ENCODE measurements at regions not wholly inside any gene's neighbourhood (a gene's known extent, or its start where the extent isn't known, plus 50 kb on each side); places are given as distances from the start of the nearest gene placed in this dataset.

DNA sequence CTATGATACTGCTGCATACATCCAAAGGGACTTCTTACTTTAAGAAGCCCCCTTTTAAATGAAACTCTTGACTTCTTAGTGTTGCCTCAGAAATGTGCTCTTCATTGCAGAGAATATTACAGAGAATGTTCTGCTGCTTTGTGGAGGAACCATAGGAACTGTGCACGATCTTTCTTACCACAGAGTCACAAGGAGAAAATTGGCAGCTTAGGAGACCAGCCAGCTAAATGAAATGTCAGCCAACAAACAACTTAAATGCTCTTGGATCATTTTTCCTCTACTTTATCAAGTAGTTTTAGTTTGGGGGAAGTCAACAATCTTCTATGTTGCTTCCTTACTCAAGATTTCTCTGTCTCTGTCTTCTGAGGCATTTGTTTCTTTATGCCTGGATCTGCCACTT is 125.9 kb upstream of the MLIP start:
- no CpG with 5 or more reads among the region's 1 CpG for WGBS, 2 donors (ENCODE audit: extremely low coverage in 2 of 2, insufficient read length in 2 of 2, insufficient replicate concordance in 1 of 2)
- Histone ChIP-seq H3K14ac (ENCODE audit: low read length) (no peak overlapping the region), H3K9me3 (replicated peaks in 1 of 2; ENCODE audit: control insufficient read depth in 2 of 2, insufficient read depth in 1 of 2, low read depth in 1 of 2, low read length in 2 of 2) (no peaks in the 10 kb centered on the region), H3K18ac (ENCODE audit: low read length) (no peak overlapping the region), H4K8ac (ENCODE audit: low read depth, low read length) (no peak overlapping the region), H3K4ac (ENCODE audit: low read length) (no peak overlapping the region), H2BK5ac (ENCODE audit: low read length) (no peak overlapping the region), H2BK15ac (ENCODE audit: low read length) (no peak overlapping the region), H3K27me3 (ENCODE audit: control insufficient read depth in 3 of 3, insufficient read depth in 3 of 3, low read depth in 1 of 3, low read length in 3 of 3) (no peaks in the 10 kb centered on the region), H2AK5ac (ENCODE audit: low read depth, low read length) (no peak overlapping the region), H2AFZ (ENCODE audit: low read length) (no peak overlapping the region), H2BK120ac (ENCODE audit: low read depth, low read length) (no peak overlapping the region), H3K23ac (ENCODE audit: low read depth, low read length, poor library complexity) (no peak overlapping the region), H2BK12ac (ENCODE audit: low read length) (no peak overlapping the region), H3K27ac (replicated peaks; ENCODE audit: low read length) (no peak overlapping the region), H3K9ac (ENCODE audit: low read depth, low read length, poor library complexity) (no peak overlapping the region), H3K36me3 (replicated peaks in 1 of 2; ENCODE audit: control insufficient read depth in 2 of 2, insufficient read depth in 2 of 2, low read length in 2 of 2) (no peaks in the 10 kb centered on the region), H3K4me1 (ENCODE audit: control insufficient read depth in 2 of 2, insufficient read depth in 1 of 2, low read depth in 1 of 2, low read length in 2 of 2) (peaks cover 0 to 6% of the 10 kb centered on the region in 2 donors), H4K91ac (ENCODE audit: low read depth, low read length, poor library complexity) (no peak overlapping the region), H3K4me3 (ENCODE audit: low read length in 2 of 2) (no peak overlapping the region), H3K4me2 (ENCODE audit: insufficient read depth, low read length, poor library complexity, severe bottlenecking) (no peak overlapping the region), H3K79me1 (ENCODE audit: low read depth, low read length) (no peaks in the 10 kb centered on the region)
- no peak for DNase-seq (ENCODE audit: low spot score)

DNA sequence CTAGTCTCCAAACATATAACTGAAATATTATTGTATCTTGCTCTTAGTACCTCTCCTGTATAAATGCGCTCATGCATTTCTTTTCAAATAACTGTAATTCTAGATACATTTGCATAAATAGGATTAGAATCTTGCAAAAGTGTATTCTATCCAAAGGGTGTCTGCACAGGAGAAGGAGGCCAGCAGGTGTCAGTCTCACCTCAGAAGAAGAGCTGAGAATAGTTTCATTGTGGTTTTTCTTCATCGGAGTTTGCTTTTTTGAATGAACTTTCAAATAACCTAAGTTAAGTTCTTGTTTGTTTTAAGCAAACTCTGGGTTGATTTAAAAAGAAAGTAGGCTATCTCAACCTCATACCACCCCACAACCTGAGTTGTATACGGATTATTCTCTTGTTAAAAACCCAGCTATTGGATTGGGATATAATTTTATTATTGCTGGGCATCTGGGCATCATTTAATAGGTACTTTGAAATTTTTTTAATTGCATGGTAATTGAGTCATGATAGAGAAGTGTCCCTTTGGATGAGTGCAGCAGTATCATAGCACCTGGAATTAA is 125.0 kb upstream of the MLIP start:
- DNase-seq (ENCODE audit: low spot score), result peak; percentile 32
- H3K27ac ChIP-seq (replicated peaks; ENCODE audit: low read length), result no peak overlapping the region
- H3K14ac ChIP-seq (ENCODE audit: low read length), result no peak overlapping the region
- H3K4me3 ChIP-seq (ENCODE audit: low read length in 2 of 2), result no peak overlapping the region
- no CpG with 5 or more reads among the region's 3 CpGs for WGBS, 2 donors (ENCODE audit: extremely low coverage in 2 of 2, insufficient read length in 2 of 2, insufficient replicate concordance in 1 of 2)
- H2BK120ac ChIP-seq (ENCODE audit: low read depth, low read length), result no peak overlapping the region
- H2BK15ac ChIP-seq (ENCODE audit: low read length), result no peak overlapping the region
- no peak overlapping the region for H3K4me2 ChIP-seq (ENCODE audit: insufficient read depth, low read length, poor library complexity, severe bottlenecking)
- no peak overlapping the region for H3K4ac ChIP-seq (ENCODE audit: low read length)
- H3K36me3 ChIP-seq (replicated peaks in 1 of 2; ENCODE audit: control insufficient read depth in 2 of 2, insufficient read depth in 2 of 2, low read length in 2 of 2), result no peaks in the 10 kb centered on the region
- H3K18ac ChIP-seq (ENCODE audit: low read length), result no peak overlapping the region
- no peak overlapping the region for H3K23ac ChIP-seq (ENCODE audit: low read depth, low read length, poor library complexity)
- no peak overlapping the region for H4K8ac ChIP-seq (ENCODE audit: low read depth, low read length)
- H3K27me3 ChIP-seq (ENCODE audit: control insufficient read depth in 3 of 3, insufficient read depth in 3 of 3, low read depth in 1 of 3, low read length in 3 of 3), result no peaks in the 10 kb centered on the region
- no peak overlapping the region for H2BK12ac ChIP-seq (ENCODE audit: low read length)
- no peak overlapping the region for H2AK5ac ChIP-seq (ENCODE audit: low read depth, low read length)
- no peaks in the 10 kb centered on the region for H3K9me3 ChIP-seq (replicated peaks in 1 of 2; ENCODE audit: control insufficient read depth in 2 of 2, insufficient read depth in 1 of 2, low read depth in 1 of 2, low read length in 2 of 2)
- H3K4me1 ChIP-seq (ENCODE audit: control insufficient read depth in 2 of 2, insufficient read depth in 1 of 2, low read depth in 1 of 2, low read length in 2 of 2), result peaks cover 0 to 6% of the 10 kb centered on the region in 2 donors
- no peak overlapping the region for H4K91ac ChIP-seq (ENCODE audit: low read depth, low read length, poor library complexity)
- no peak overlapping the region for H2BK5ac ChIP-seq (ENCODE audit: low read length)
- H2AFZ ChIP-seq (ENCODE audit: low read length), result peak overlapping the region; percentile 73
- no peak overlapping the region for H3K9ac ChIP-seq (ENCODE audit: low read depth, low read length, poor library complexity)
- H3K79me1 ChIP-seq (ENCODE audit: low read depth, low read length), result no peaks in the 10 kb centered on the region

DNA sequence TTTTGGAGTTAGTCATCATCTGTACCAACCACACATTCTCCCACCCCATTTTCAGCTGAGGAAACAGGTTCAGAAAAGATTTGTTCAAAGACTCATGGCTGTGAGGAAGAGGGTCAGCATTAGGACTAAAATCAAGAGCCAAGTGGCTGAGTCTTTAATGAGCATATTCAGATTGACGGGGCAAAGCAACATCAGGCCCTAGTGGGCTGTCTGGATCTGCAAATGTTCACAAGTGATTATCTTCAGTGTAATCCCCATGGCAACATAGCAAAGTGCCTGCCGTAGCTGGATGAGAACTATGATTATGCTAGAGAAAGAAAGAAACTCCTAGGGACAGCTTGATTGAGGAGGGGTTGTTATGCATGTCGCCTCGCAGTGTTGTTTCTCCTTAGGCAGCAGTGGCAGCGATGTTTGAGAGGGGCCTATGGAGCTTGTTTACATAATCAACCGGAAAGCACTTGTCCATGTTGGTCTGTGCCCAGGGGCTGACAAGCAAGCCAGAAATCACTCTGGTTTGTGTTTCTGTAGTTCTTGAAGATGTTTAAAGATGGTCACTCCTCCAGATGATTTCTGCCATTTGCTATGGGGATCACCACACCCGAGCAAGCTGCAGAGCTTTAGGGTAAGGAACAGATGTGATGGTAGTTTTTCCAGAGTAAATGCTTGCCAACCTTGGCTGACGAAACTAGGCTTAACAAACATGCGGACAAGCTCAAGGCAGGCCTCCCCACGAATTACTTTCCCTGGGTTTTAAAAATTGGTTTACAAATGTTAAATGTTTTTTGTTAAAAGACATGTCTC is 124.3 kb upstream of the MLIP start:
- H2BK12ac ChIP-seq (ENCODE audit: low read length), result no peak overlapping the region
- H3K27me3 ChIP-seq (ENCODE audit: control insufficient read depth in 3 of 3, insufficient read depth in 3 of 3, low read depth in 1 of 3, low read length in 3 of 3), result no peaks in the 10 kb centered on the region
- no peak overlapping the region for H3K18ac ChIP-seq (ENCODE audit: low read length)
- H2AK5ac ChIP-seq (ENCODE audit: low read depth, low read length), result no peak overlapping the region
- no peak overlapping the region for H2BK15ac ChIP-seq (ENCODE audit: low read length)
- H4K8ac ChIP-seq (ENCODE audit: low read depth, low read length), result no peak overlapping the region
- no peak overlapping the region for H3K23ac ChIP-seq (ENCODE audit: low read depth, low read length, poor library complexity)
- WGBS, 2 donors (ENCODE audit: extremely low coverage in 2 of 2, insufficient read length in 2 of 2, insufficient replicate concordance in 1 of 2), result no CpG with 5 or more reads among the region's 10 CpGs
- H2AFZ ChIP-seq (ENCODE audit: low read length), result peak overlapping the region; percentile 73
- DNase-seq (ENCODE audit: low spot score), result no peak
- H3K36me3 ChIP-seq (replicated peaks in 1 of 2; ENCODE audit: control insufficient read depth in 2 of 2, insufficient read depth in 2 of 2, low read length in 2 of 2), result no peaks in the 10 kb centered on the region
- no peaks in the 10 kb centered on the region for H3K79me1 ChIP-seq (ENCODE audit: low read depth, low read length)
- H2BK120ac ChIP-seq (ENCODE audit: low read depth, low read length), result no peak overlapping the region
- H2BK5ac ChIP-seq (ENCODE audit: low read length), result no peak overlapping the region
- no peak overlapping the region for H3K4ac ChIP-seq (ENCODE audit: low read length)
- no peak overlapping the region for H3K4me2 ChIP-seq (ENCODE audit: insufficient read depth, low read length, poor library complexity, severe bottlenecking)
- H3K4me3 ChIP-seq (ENCODE audit: low read length in 2 of 2), result peak overlapping the region in 1 of 2 donors; percentile 12
- no peak overlapping the region for H4K91ac ChIP-seq (ENCODE audit: low read depth, low read length, poor library complexity)
- peaks cover 0 to 6% of the 10 kb centered on the region in 2 donors for H3K4me1 ChIP-seq (ENCODE audit: control insufficient read depth in 2 of 2, insufficient read depth in 1 of 2, low read depth in 1 of 2, low read length in 2 of 2)
- no peak overlapping the region for H3K9ac ChIP-seq (ENCODE audit: low read depth, low read length, poor library complexity)
- no peaks in the 10 kb centered on the region for H3K9me3 ChIP-seq (replicated peaks in 1 of 2; ENCODE audit: control insufficient read depth in 2 of 2, insufficient read depth in 1 of 2, low read depth in 1 of 2, low read length in 2 of 2)
- no peak overlapping the region for H3K14ac ChIP-seq (ENCODE audit: low read length)
- H3K27ac ChIP-seq (replicated peaks; ENCODE audit: low read length), result no peak overlapping the region

DNA sequence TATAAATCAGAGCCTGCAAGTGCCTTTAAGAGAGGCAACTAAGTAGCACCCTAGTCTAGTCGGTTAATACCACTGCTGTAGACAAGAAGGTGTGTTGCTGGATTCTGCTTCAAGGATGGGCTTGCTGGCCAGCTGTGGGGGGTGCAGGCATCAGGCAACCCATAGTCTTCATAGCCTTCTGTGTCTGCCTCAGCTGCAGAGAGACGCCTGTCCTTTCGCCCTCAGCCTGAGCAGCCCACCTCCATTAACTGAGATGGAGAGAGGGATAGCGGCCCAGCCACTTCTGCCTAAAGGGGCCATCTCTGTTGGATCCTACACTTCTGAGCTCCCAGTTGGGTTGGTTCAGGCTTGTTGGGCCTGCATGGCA is 123.7 kb upstream of the MLIP start:
- H2BK120ac ChIP-seq (ENCODE audit: low read depth, low read length), result no peak overlapping the region
- no CpG with 5 or more reads among the region's 4 CpGs for WGBS, 2 donors (ENCODE audit: extremely low coverage in 2 of 2, insufficient read length in 2 of 2, insufficient replicate concordance in 1 of 2)

More for the DNA sequence above, 123.7 kb upstream of the MLIP start:
- DNase-seq (ENCODE audit: low spot score), result no peak
- Histone ChIP-seq H3K4me2 (ENCODE audit: insufficient read depth, low read length, poor library complexity, severe bottlenecking) (no peak overlapping the region), H3K23ac (ENCODE audit: low read depth, low read length, poor library complexity) (no peak overlapping the region), H3K36me3 (replicated peaks in 1 of 2; ENCODE audit: control insufficient read depth in 2 of 2, insufficient read depth in 2 of 2, low read length in 2 of 2) (no peaks in the 10 kb centered on the region), H3K4me1 (ENCODE audit: control insufficient read depth in 2 of 2, insufficient read depth in 1 of 2, low read depth in 1 of 2, low read length in 2 of 2) (peaks cover 0 to 6% of the 10 kb centered on the region in 2 donors), H3K4me3 (ENCODE audit: low read length in 2 of 2) (no peak overlapping the region), H3K79me1 (ENCODE audit: low read depth, low read length) (no peaks in the 10 kb centered on the region), H2BK15ac (ENCODE audit: low read length) (no peak overlapping the region), H3K14ac (ENCODE audit: low read length) (no peak overlapping the region), H3K27me3 (ENCODE audit: control insufficient read depth in 3 of 3, insufficient read depth in 3 of 3, low read depth in 1 of 3, low read length in 3 of 3) (no peaks in the 10 kb centered on the region), H3K18ac (ENCODE audit: low read length) (no peak overlapping the region), H3K9me3 (replicated peaks in 1 of 2; ENCODE audit: control insufficient read depth in 2 of 2, insufficient read depth in 1 of 2, low read depth in 1 of 2, low read length in 2 of 2) (no peaks in the 10 kb centered on the region), H2BK12ac (ENCODE audit: low read length) (no peak overlapping the region), H2AK5ac (ENCODE audit: low read depth, low read length) (peak overlapping the region; percentile 48), H2AFZ (ENCODE audit: low read length) (peak overlapping the region; percentile 73), H4K91ac (ENCODE audit: low read depth, low read length, poor library complexity) (peak overlapping the region; percentile 86), H3K27ac (replicated peaks; ENCODE audit: low read length) (no peak overlapping the region), H2BK5ac (ENCODE audit: low read length) (no peak overlapping the region), H3K9ac (ENCODE audit: low read depth, low read length, poor library complexity) (no peak overlapping the region), H4K8ac (ENCODE audit: low read depth, low read length) (no peak overlapping the region), H3K4ac (ENCODE audit: low read length) (no peak overlapping the region)
